GM21528 (cell line): ENCODE measurements at regions not wholly inside any gene's neighbourhood (a gene's known extent, or its start where the extent isn't known, plus 50 kb on each side); places are given as distances from the start of the nearest gene placed in this dataset.
"Not testable (repeated sequence)": the region's sequence is repeated elsewhere in the genome, so short reads cannot be mapped to it uniquely, and the experiment has no call there.

Source experiments
- ATAC-seq: cut with Tn5 transposase; IDR thresholded peaks from one replicate; pipeline ENCODE4 v1.9.1; 2021; ENCODE audit warnings: mild to moderate bottlenecking, moderate library complexity; ENCODE audit not compliant: unreplicated experiment, low FRiP score

GRCh38 chr5:82532075-82532474 lies 253.9 kb upstream of the RPS23 start:
- ATAC-seq = not testable (repeated sequence)

DNA sequence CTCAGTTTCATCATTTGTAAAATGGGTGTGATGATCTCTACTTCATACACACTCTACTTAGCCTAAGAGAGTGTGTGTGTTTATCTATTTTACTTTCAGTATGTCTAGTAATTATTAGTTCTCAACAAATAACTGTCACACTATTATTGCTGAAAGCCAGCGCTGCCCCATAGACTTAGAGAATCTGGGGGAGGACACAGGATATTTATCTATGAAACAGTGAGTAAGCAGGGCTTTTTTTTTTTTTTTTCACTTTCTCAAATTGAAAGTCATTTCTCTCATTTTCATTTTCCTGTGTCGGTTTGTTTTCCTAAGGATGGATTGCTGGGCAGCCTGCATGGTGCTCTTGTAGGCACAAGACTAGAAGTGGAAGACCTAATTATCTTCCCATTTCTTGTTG lies 248.4 kb upstream of the RPS23 start:
- no peak for ATAC-seq

DNA sequence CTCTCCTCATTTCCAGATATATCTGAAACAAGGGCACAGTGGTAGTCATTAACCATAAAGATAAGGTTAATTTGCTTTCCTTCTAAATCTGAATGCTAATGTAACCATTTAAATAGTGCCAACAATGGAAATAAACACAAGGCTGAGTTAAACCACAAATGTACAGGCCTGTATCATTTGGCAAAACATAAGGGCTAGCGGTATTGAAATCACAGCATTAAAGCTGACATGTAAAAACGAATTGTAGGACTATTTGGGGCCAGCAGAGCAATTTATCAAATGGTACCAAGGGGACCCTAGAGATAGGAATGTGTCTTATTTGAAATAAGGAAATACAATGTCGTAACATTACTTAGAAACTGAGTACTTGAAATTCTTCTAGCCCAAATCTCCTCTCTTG lies 247.5 kb upstream of the RPS23 start:
- no peak for ATAC-seq

DNA sequence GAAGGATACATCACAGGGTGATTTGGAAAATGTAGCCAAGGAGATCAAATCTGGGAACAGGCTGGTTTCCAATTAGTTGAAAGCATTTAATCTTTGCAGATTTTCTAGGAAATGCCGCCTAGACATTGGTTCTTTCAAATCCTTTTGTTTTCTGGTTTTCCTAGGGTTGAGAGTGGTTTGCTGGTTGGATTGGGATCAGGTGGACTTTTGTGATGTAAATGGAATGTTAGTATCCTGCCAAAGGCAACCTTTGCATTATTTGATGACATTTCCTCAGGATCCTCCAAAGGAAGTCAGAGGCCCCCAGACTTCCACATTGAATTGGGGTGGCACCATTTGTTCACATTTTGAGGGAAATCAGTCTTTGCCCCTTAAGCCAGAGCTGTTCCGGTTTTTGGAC lies 245.5 kb upstream of the RPS23 start:
- no peak for ATAC-seq

- no peak for ATAC-seq
Observed at GRCh38 chr5:82522897-82523296, 244.7 kb upstream of the RPS23 start.

DNA sequence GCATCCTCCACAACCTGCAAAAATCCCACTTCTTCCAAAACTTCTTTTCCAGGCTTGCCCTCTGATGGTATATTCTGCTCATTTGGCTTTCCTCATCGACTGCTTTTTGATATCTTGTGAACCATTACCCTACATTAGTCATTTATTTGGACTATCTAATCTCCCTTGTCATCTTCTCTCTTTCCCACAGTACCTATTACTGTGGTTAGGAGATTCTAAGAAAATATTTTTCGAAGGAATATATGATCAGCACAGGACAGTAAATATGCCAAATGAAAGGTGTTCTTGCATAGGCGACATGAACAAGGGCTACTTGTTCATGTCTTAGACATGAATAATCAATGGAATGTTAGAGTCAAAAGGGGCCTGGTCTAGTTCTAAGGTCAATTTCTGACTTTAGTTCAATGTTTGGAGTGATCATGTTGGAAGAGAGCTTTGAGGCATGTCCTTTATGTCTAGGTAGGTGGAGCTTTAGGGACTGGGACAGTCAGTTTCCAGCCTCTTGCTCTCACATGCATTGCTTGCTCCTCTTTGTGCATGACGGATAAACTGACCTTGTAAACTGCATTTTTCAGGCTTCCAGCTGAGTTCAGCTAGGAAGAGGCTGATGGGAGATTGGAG lies 243.4 kb upstream of the RPS23 start:
- ATAC-seq = no peak

DNA sequence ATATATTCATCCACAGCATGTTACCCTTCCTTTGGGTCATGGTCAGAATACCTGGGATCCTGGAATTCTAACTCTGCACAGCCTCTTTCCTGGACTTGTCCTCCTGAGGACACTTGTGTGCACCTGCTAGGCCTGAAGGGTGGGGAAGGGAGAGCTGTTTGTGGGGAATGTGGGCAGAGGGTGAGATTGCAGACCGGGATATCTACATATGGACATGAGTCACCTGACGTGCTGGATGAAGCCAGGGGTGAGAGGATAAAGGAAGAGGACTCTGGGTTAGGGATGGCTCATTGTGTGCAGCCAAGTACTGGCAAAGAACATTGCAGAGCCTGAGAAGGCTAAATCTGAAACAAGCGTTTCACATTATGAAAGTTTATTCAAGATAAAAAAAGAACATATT lies 241.4 kb upstream of the RPS23 start:
- no peak for ATAC-seq

- ATAC-seq = no peak
Observed at GRCh38 chr5:82517544-82518075, 239.5 kb upstream of the RPS23 start.

- no peak for ATAC-seq
Observed at GRCh38 chr5:82513738-82514137, 235.6 kb upstream of the RPS23 start.

- ATAC-seq = no peak
Observed at GRCh38 chr5:82512025-82512424, 233.9 kb upstream of the RPS23 start.

- no peak for ATAC-seq
Observed at GRCh38 chr5:82511134-82511533, 233.0 kb upstream of the RPS23 start.

- ATAC-seq = no peak
Observed at GRCh38 chr5:82509762-82510161, 231.6 kb upstream of the RPS23 start.

DNA sequence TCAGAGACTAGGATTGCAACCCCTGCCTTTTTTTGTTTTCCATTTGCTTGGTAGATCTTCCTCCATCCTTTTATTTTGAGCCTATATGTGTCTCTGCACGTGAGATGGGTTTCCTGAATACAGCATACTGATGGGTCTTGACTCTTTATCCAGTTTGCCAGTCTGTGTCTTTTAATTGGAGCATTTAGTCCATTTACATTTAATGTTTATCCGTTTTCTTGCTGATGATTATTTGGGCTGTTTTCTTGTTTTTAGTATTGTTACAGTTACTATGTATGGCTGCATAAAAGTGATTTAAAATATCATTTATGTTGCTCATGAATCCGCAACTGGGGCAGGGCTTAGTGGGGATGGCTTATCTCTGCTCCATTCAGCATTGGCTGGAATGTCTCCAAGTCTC lies 228.2 kb upstream of the RPS23 start:
- not testable (repeated sequence) for ATAC-seq

DNA sequence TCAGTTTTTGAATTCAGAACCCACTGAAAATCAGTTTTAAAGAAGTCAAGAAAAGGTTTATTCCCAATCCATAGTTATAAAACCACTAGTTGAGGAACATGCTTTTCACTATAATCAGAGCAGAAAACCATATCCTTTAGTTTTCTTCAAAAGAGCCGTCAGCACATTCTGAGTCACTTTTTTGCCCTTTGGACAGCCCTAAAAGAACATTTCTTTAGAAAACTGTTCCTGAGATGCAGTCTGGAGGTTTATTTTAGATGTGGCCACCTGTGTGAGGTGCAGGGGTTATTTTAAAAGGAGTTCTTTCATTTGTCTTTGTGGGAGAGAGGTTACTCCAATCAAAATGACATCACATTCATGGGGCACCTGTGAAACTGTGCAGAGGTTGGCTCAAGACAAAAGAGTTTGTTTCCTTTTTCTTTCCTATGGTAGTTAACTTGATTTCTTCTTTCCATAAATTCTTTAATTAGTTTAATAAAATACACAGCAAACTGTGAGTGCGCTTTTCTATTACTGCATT lies 221.6 kb upstream of the RPS23 start:
- no peak for ATAC-seq

- ATAC-seq = no peak
Observed at GRCh38 chr5:82497242-82497641, 219.1 kb upstream of the RPS23 start.

DNA sequence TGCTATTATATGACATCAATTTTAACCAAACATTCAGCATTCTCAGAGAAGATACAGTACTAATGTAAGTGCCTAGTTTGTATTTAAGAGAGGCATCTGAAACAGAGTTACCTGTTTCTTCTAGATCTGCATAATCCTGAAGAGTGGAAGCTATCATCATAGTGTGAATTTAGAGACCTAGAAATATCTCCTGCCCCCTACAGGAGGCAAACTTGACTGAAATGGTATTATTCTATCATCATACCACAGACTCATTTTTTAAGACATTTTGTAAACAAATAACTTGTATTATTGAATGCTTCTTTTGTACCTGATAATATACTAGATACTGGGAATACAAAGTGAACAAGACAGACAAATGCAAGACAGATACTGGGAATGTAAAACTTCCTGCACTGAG lies 216.8 kb upstream of the RPS23 start:
- no peak for ATAC-seq

GRCh38 chr5:82493221-82493620 lies 215.1 kb upstream of the RPS23 start:
- ATAC-seq = no peak

DNA sequence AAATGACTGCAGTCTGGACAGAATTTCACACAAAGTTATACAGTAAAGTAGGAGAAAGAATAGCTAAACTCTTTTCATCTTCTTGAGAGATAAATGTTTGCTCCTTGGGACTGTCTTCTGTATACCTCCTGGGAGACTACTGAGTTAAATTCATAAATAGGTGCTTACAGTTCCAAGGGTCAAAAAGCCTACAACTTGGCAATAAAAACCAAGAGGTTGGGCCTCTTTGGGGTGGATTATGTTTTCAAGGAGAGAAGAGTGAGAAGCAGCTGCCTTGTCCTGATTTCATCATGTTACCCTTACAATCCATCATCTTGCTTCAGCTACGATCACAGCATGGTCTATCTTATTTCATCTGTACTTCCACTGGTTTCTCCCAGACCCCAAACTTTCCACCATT lies 213.2 kb upstream of the RPS23 start:
- ATAC-seq = no peak

DNA sequence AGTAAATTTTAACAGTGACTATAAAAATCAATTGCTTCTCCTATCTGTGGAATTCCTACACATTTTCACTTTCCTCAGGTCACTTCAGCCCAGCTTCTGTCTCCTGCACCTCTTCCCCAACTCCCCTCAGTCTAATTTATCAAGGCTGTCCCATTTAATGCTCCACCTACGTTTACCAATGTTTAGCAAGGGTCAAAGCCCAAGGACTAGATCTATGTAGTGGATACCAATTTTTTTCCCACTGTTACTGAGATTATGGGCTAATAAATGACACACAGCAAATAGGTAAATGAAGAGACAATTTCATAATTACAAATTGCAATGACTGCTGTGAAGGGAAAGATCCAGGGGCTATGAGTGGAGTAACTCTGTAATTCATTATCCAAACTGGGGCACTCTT lies 211.5 kb upstream of the RPS23 start:
- ATAC-seq = no peak

GRCh38 chr5:82487131-82487530 lies 209.0 kb upstream of the RPS23 start:
- no peak for ATAC-seq

GRCh38 chr5:82480331-82480730 lies 202.2 kb upstream of the RPS23 start:
- no peak for ATAC-seq

DNA sequence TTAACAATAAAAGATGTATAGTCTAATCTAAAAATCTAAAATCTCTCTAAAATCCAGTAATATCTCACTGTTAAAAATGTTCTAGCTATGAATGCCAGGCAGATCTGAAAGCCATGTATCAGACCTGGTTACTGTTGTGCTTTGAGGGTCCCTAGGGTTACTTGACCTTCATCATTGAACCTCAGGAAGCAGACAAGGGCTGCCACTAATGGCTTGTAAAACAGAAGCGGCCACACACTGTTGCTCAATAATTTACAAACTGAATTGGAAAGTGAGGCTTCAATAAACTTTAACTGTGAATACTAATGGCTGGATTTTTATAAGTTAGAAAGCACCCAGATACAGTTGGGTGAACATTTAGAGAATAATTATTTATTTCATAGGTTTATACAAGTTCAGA lies 198.0 kb upstream of the RPS23 start:
- no peak for ATAC-seq

DNA sequence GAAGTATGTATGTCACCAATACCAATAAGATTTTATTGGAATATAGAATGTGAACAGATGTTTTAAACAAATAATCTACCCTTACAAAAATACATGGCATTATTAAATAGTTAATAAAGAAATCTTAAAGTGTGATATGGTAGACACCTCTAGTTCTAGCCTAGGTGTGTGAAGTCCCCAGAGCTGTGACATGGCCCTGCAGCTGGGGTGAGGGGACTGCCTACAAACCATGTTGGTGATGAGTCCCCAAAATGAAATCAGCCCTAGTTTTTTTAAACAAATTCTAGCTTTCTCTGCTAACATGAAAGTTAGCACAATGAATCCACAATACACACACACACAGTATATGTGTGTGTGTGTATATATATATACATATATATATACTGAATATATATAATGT lies 195.1 kb upstream of the RPS23 start:
- no peak for ATAC-seq
